ENCODE measurements at regions not wholly inside any gene's neighbourhood (a gene's known extent, or its start where the extent isn't known, plus 50 kb on each side); places are given as distances from the start of the nearest gene placed in this dataset.

- TF ChIP-seq, protein P1, sequence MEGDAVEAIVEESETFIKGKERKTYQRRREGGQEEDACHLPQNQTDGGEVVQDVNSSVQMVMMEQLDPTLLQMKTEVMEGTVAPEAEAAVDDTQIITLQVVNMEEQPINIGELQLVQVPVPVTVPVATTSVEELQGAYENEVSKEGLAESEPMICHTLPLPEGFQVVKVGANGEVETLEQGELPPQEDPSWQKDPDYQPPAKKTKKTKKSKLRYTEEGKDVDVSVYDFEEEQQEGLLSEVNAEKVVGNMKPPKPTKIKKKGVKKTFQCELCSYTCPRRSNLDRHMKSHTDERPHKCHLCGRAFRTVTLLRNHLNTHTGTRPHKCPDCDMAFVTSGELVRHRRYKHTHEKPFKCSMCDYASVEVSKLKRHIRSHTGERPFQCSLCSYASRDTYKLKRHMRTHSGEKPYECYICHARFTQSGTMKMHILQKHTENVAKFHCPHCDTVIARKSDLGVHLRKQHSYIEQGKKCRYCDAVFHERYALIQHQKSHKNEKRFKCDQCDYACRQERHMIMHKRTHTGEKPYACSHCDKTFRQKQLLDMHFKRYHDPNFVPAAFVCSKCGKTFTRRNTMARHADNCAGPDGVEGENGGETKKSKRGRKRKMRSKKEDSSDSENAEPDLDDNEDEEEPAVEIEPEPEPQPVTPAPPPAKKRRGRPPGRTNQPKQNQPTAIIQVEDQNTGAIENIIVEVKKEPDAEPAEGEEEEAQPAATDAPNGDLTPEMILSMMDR (IDR thresholded peaks at IDR 0.05; ENCODE audit: low read depth, low read length) = no peak
- no peak for DNase-seq (ENCODE audit: extremely low read depth, low read depth)
These were observed 820.4 kb downstream of the BCL11A start for GRCh38 chr2:59732871-59733566.

DNA sequence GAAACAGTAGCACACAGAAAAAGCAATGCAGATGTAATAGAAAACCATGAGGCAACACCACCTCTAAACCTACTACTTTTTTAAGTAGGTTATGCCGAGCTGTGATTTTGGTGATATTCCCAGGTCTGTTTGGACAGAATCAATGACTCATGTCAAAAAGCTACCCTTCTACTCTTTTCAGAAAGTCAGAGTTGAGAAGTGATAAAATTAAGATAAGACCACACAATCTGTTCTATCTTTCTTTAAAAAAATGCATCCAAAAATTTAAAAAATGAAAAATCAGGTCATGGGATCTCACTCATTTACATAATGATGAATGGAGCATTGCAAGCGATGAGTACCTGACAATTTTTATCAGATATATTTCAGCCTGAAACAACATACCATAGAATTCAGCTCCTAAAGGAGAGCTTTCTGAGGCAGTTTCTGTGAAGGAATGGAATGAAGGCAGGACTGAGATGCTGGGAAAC is 826.3 kb downstream of the BCL11A start:
- TF ChIP-seq, protein P1 (IDR thresholded peaks at IDR 0.05; ENCODE audit: low read depth, low read length) = no peak

DNA sequence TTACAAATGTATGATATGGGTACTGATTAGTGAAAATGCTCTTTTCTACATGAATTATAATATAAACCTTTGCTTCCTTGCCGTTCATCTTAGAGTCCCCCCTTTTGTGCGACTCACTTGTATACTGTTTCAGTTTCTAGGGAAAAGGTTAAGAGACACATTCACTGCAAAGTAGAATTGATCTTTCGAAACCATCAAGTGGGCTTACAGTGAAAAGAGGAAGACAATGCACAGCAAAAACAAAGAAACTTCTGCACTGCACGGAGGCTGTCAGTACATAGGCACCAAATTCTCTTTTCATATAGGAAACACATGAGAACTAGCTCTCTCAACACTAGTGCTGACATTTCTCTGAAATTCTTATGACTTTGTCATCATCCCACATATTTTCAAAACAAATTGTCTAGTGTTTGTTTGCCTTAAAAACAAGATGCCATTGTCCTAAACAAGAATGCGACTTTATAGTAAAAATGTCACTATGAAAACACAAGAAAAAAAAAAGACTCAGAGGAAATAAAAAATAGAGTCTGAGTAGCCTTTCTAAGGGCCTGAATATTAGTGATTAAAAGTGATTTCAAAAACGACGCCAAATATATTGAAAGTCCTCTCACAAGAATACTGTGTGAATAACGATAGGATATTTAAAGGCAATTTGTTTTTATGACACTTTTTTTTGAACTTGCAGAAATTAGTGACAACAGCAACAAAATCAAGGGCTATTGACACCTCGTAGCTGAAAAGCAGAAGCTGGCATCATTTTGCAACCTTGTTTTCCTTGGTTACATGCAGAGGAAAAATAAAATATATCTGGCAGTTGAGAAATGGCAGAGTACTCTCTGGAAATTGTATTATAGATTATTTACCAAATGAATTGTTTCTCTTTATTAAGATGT is 827.0 kb downstream of the BCL11A start:
- TF ChIP-seq, protein P1 (IDR thresholded peaks at IDR 0.05; ENCODE audit: low read depth, low read length) = no peak
- DNase-seq (ENCODE audit: extremely low read depth, low read depth) = no peak

More for the DNA sequence above, 826.3 kb downstream of the BCL11A start:
- no peak for DNase-seq (ENCODE audit: extremely low read depth, low read depth)

DNA sequence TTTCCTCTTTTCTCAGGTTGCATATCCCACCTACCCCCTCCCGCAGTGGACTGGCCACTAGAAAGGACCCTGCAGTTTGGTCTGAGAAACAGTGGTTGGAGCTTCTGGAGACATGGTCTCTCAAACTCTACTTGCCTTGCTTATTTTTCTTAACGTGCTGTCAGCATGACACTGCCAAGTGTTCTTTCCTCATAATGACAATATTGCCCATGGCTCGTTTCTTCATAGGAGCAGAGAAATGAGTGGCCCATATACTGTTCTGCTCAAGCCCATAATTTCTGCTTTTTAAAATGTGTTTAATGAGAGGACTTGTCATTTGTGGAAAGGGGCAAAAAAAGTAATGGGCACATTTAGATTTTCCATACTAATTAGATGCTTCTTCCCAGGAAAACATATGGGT is 828.7 kb downstream of the BCL11A start:
- DNase-seq (ENCODE audit: extremely low read depth, low read depth) = no peak
- TF ChIP-seq, protein P1 (IDR thresholded peaks at IDR 0.05; ENCODE audit: low read depth, low read length) = no peak

GRCh38 chr2:59720296-59720866 is 833.1 kb downstream of the BCL11A start:
- TF ChIP-seq, protein P1 (IDR thresholded peaks at IDR 0.05; ENCODE audit: low read depth, low read length) = no peak
- no peak for DNase-seq (ENCODE audit: extremely low read depth, low read depth)

- TF ChIP-seq, protein P1 (IDR thresholded peaks at IDR 0.05; ENCODE audit: low read depth, low read length) = no peak
- DNase-seq (ENCODE audit: extremely low read depth, low read depth) = no peak
These were observed 839.9 kb downstream of the BCL11A start for GRCh38 chr2:59713577-59713976.
